HG03354 (cell line): ENCODE measurements at regions not wholly inside any gene's neighbourhood (a gene's known extent, or its start where the extent isn't known, plus 50 kb on each side); places are given as distances from the start of the nearest gene placed in this dataset.
A peak's percentile ranks its signal among the peaks of the same experiment; 100 is the strongest.

ENCODE experiments used
- ATAC-seq: cut with Tn5 transposase; IDR thresholded peaks from one replicate; pipeline ENCODE4 v1.9.1; 2021; ENCODE audit warnings: mild to moderate bottlenecking; ENCODE audit not compliant: unreplicated experiment, poor library complexity, severe bottlenecking

DNA sequence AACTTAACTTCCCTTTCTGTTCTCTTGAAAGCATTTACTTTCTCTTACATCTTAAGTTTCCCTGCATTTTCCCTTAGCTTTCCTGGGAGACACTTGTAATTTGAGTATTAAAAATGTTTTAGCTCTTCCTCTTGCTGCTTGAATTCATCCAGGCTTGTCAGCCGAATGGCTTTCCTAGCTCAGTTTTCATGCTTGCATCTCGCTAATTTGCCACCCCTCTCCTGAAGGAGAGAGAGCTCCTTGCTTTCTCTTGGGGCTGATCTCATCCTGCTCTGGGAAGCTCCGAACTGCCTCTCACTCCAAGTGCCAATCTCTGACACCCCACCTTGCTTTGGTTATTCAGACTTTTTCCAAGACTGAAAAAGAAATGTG lies 374.6 kb upstream of the TBL1XR1 start:
- no peak for ATAC-seq

DNA sequence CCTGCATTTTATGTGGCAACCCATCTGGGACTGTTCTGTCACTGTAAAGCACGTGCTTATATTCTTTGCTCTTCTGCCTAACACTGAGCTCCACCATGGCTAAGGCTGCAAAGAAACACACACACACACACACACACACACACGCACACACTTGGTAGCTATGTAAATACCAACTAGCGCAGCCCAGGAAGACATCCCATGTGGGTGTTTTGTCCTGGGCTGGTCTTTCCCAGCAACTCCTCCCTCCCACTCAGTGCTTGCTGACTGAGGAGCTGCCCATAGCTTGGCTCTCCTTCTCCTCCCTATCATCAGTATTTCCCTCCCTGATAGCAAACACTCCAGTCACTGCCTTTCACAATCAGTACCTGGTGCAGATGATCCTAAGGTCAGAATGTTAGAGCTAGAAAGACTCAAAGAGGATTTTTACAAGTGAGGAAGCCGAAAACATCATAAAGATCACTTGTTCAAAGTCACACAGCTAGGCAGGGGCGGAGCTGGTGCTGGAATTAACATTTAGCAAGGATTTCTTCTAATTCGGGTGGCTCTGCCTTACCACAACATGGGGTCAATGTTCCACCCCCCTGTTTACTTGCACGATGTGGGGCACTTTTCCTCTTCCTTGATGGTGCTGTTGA lies 377.1 kb upstream of the TBL1XR1 start:
- ATAC-seq = no peak

DNA sequence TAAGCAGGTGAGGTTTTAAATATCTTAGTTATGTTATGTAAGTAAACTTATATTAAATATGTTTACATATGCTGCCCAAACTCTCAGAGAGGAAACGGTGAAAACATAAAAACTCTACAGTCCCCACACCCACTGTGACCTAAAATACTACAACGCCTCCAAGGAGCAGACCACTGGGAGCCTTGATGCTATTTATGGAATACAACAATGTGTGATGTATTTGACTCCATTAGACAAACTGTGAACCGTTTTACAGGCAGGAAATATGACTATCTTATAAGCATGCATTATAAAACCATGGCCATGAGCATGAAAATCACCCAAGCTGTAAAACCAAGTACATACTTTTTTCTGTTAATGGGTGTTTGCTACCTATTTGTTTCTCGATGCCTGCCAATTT lies 379.5 kb upstream of the TBL1XR1 start:
- no peak for ATAC-seq

DNA sequence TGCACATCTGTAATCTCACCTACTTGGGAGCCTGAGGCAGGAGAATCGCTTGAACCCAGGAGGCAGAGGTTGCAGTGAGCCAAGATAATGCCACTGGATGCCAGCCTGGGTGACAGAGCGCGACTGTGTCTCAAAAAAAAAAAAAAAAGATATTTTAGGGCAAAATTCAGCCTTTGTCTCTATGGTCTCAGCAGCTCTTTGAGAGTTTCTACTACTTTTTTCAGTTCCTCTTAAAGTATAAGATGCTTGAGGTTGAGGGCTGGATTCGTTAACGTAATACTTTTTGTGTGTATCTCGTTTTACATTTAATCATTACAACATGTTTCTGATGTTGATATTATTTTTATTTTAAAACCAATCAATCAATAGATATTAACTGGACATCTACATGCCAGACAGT lies 381.2 kb upstream of the TBL1XR1 start:
- ATAC-seq = peak; percentile 83

GRCh38 chr3:177579419-177579818 lies 382.1 kb upstream of the TBL1XR1 start:
- no peak for ATAC-seq

GRCh38 chr3:177580437-177580836 lies 383.2 kb upstream of the TBL1XR1 start:
- no peak for ATAC-seq

DNA sequence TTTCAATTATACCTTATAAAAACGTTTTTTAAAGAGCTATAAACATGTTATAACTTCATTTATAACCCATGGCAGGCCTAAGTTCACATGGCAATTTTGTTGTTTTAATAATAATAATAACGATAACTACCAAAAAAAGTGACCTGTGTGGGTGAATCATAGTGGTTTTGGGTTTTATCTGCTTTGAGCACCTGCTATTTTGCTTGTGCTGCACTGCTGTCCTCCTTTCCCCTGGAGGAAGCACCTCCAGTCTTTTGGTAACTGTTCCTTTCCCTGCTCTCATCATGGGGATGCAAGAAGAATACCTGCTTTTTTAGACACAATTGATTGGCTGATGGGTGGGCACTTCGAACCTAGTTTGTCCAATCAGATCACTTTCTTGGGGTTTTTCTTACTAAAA lies 388.0 kb upstream of the TBL1XR1 start:
- no peak for ATAC-seq

GRCh38 chr3:177589041-177589650 lies 391.9 kb upstream of the TBL1XR1 start:
- ATAC-seq = no peak

- peak; percentile 77 for ATAC-seq
These were observed 392.7 kb upstream of the TBL1XR1 start for GRCh38 chr3:177589911-177590381.

DNA sequence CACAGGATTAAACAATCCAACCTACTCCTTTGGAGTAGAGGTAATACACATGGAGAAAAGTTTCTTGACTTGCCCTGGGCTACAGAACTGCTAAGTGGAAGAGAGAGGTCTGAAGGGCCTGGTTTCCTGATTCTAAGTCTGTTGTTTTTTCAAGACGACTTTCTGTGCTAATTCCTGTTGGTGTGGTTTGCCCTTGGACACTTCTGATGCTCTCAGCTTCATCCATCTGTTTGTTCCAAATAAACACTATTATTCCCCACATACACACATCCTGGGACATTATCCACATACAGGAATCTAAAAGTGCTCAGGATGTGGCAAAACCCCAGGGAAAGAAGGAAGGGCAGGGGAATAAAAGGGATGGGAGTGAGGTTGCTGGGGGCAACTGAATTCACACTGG lies 393.5 kb upstream of the TBL1XR1 start:
- ATAC-seq = no peak

DNA sequence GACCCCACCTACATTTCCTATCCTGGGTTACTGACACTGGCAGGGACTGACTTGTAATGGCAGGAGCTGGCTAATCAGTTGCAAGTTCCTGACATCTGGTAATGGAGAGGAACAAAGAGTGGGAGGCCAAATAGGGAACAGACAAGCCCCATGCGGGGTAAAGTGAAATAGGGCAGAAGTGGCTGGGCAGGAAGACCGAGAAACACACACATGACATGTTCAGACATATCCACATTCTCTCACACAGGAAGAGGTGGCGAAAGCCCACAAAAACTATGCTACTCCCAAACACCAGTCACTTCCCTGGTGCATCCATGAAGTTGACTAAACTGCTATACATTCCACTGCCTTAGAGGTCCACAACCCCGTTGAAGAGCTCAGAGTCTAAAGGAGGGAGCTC lies 394.1 kb upstream of the TBL1XR1 start:
- peak; percentile 55 for ATAC-seq

GRCh38 chr3:177594096-177594495 lies 396.8 kb upstream of the TBL1XR1 start:
- ATAC-seq = no peak

GRCh38 chr3:177595530-177596188 lies 398.4 kb upstream of the TBL1XR1 start:
- no peak for ATAC-seq

- ATAC-seq = no peak
These were observed 399.1 kb upstream of the TBL1XR1 start for GRCh38 chr3:177596248-177596815.

- no peak for ATAC-seq
These were observed 399.6 kb upstream of the TBL1XR1 start for GRCh38 chr3:177596816-177597271.

- ATAC-seq = peak; percentile 83
These were observed 400.2 kb upstream of the TBL1XR1 start for GRCh38 chr3:177597311-177598096.

DNA sequence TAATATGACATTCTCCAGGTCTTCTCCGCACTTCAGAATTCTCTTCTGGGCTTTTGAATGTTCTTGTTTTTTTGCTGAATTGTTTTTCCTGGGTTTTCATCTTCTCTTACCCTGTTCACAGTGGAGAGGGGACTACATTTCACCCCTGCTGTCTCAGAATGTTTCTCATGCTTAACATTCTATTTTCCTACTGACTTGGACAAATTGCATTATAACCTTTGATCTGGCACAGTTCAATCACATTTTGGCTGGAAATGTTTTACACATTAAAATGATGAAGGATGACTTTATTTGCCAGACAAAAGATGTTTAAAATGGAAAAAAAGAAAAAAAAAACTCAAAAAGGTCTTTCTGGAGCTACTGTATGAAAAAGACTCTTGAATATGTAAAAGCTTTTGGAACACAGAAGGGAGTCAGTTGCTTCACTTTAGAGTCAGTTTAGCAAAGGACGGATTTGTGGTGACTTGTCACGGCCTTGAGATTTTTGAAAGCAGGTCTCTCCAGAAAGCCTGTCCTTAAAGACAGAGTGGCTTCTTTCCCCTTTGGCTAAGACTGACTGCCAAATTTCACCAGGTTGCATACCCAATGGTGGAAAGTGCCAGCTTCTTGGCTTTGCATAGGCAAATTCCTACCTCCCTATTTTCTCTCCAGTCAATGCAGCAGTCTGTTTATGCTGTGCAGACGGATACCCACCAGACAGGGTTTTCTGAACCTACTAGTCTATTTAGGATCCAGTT lies 401.0 kb upstream of the TBL1XR1 start:
- no peak for ATAC-seq

- no peak for ATAC-seq
These were observed 402.0 kb upstream of the TBL1XR1 start for GRCh38 chr3:177599326-177599725.

GRCh38 chr3:177599837-177600236 lies 402.6 kb upstream of the TBL1XR1 start:
- no peak for ATAC-seq
